Activated T-cell treated with anti-CD3 and anti-CD28 coated beads, Interleukin-2, amount 50 U/mL, for 24 hours (primary cell): ENCODE measurements at regions not wholly inside any gene's neighbourhood (a gene's known extent, or its start where the extent isn't known, plus 50 kb on each side); places are given as distances from the start of the nearest gene placed in this dataset.

Experiments
- DNase-seq: peaks from one replicate; pipeline ENCODE4 v3.0.0-alpha.2; 2020
- H3K27ac Mint-ChIP-seq: 2 replicates; pipeline ENCODE4 v1.8.0; 2020; ENCODE audit warnings: mild to moderate bottlenecking, mixed read lengths
- H3K27me3 Mint-ChIP-seq: 2 replicates; pipeline ENCODE4 v1.8.0; 2020; ENCODE audit warnings: mixed read lengths
- H3K36me3 Mint-ChIP-seq: 2 replicates; pipeline ENCODE4 v1.8.0; 2020; ENCODE audit warnings: low read depth, mixed read lengths
- H3K4me1 Mint-ChIP-seq: 2 replicates; pipeline ENCODE4 v1.8.0; 2020; ENCODE audit warnings: low read depth, mixed read lengths
- H3K4me3 Mint-ChIP-seq: 2 replicates; pipeline ENCODE4 v1.8.0; 2020; ENCODE audit warnings: mild to moderate bottlenecking, moderate library complexity, mixed read lengths
- H3K9me3 Mint-ChIP-seq: 2 replicates; pipeline ENCODE4 v1.8.0; 2020; ENCODE audit warnings: mixed read lengths

GRCh38 chr14:49946320-49947141 lies 53.6 kb downstream of the ARF6 start:
- DNase-seq: no peak

GRCh38 chr14:49947506-49947905 lies 54.6 kb downstream of the ARF6 start:
- Mint-ChIP-seq H3K27ac (peak overlapping the region; percentile 87), H3K4me3 (no peak overlapping the region), H3K27me3 (no peaks in the 10 kb centered on the region), H3K4me1 (peaks cover 68% of the 10 kb centered on the region), H3K9me3 (peaks cover 12% of the 10 kb centered on the region), H3K36me3 (no peaks in the 10 kb centered on the region)
- no peak for DNase-seq

More at GRCh38 chr14:49946320-49947141, 53.6 kb downstream of the ARF6 start:
- Mint-ChIP-seq H3K4me3 (peak overlapping the region; percentile 17), H3K36me3 (peaks cover 3% of the 10 kb centered on the region), H3K4me1 (peaks cover 68% of the 10 kb centered on the region), H3K9me3 (peaks cover 17% of the 10 kb centered on the region), H3K27me3 (no peaks in the 10 kb centered on the region), H3K27ac (peak overlapping the region; percentile 87)

- no peak for DNase-seq
- Mint-ChIP-seq H3K27me3 (no peaks in the 10 kb centered on the region), H3K4me1 (peaks cover 55% of the 10 kb centered on the region), H3K36me3 (no peaks in the 10 kb centered on the region), H3K27ac (peak overlapping the region; percentile 72), H3K4me3 (no peak overlapping the region), H3K9me3 (no peaks in the 10 kb centered on the region)
Observed at GRCh38 chr14:49950275-49951228, 57.7 kb downstream of the ARF6 start.

- peaks cover 48% of the 10 kb centered on the region for H3K4me1 Mint-ChIP-seq
- no peak for DNase-seq
- H3K27ac Mint-ChIP-seq: peak overlapping the region; percentile 72
- H3K27me3 Mint-ChIP-seq: no peaks in the 10 kb centered on the region
- no peaks in the 10 kb centered on the region for H3K9me3 Mint-ChIP-seq
- no peak overlapping the region for H3K4me3 Mint-ChIP-seq
- H3K36me3 Mint-ChIP-seq: no peaks in the 10 kb centered on the region
Observed at GRCh38 chr14:49951229-49951607, 58.3 kb downstream of the ARF6 start.

- Mint-ChIP-seq H3K27ac (no peak overlapping the region), H3K36me3 (no peaks in the 10 kb centered on the region), H3K4me3 (no peak overlapping the region), H3K4me1 (peaks cover 42% of the 10 kb centered on the region), H3K9me3 (no peaks in the 10 kb centered on the region), H3K27me3 (no peaks in the 10 kb centered on the region)
- DNase-seq: no peak
Observed at GRCh38 chr14:49951691-49952345, 58.9 kb downstream of the ARF6 start.

GRCh38 chr14:49953196-49953595 lies 60.3 kb downstream of the ARF6 start:
- Mint-ChIP-seq H3K4me3 (no peak overlapping the region), H3K27me3 (no peaks in the 10 kb centered on the region), H3K4me1 (peaks cover 28% of the 10 kb centered on the region), H3K36me3 (no peaks in the 10 kb centered on the region), H3K9me3 (no peaks in the 10 kb centered on the region), H3K27ac (no peak overlapping the region)
- no peak for DNase-seq

- Mint-ChIP-seq H3K27me3 (no peaks in the 10 kb centered on the region), H3K4me3 (no peak overlapping the region), H3K4me1 (peaks cover 22% of the 10 kb centered on the region), H3K27ac (no peak overlapping the region), H3K9me3 (no peaks in the 10 kb centered on the region), H3K36me3 (no peaks in the 10 kb centered on the region)
- no peak for DNase-seq
Observed at GRCh38 chr14:49954171-49954631, 61.3 kb downstream of the ARF6 start.

- no peaks in the 10 kb centered on the region for H3K9me3 Mint-ChIP-seq
- H3K4me1 Mint-ChIP-seq: peaks cover 27% of the 10 kb centered on the region
- no peaks in the 10 kb centered on the region for H3K36me3 Mint-ChIP-seq
- H3K4me3 Mint-ChIP-seq: no peak overlapping the region
- H3K27me3 Mint-ChIP-seq: no peaks in the 10 kb centered on the region
- H3K27ac Mint-ChIP-seq: no peak overlapping the region
- DNase-seq: no peak
Observed at GRCh38 chr14:49955024-49955423, 62.1 kb downstream of the ARF6 start.

- peaks cover 31% of the 10 kb centered on the region for H3K4me1 Mint-ChIP-seq
- H3K27ac Mint-ChIP-seq: no peak overlapping the region
- H3K4me3 Mint-ChIP-seq: no peak overlapping the region
Observed at GRCh38 chr14:49957089-49957852, 64.4 kb downstream of the ARF6 start.

GRCh38 chr14:49959822-49960408 lies 67.0 kb downstream of the ARF6 start:
- peaks cover 47% of the 10 kb centered on the region for H3K4me1 Mint-ChIP-seq
- H3K4me3 Mint-ChIP-seq: no peak overlapping the region
- H3K36me3 Mint-ChIP-seq: no peaks in the 10 kb centered on the region
- no peaks in the 10 kb centered on the region for H3K9me3 Mint-ChIP-seq
- peak overlapping the region; percentile 19 for H3K27ac Mint-ChIP-seq
- no peak for DNase-seq
- no peaks in the 10 kb centered on the region for H3K27me3 Mint-ChIP-seq

More at GRCh38 chr14:49957089-49957852, 64.4 kb downstream of the ARF6 start:
- Mint-ChIP-seq H3K27me3 (no peaks in the 10 kb centered on the region), H3K36me3 (no peaks in the 10 kb centered on the region), H3K9me3 (no peaks in the 10 kb centered on the region)
- DNase-seq: no peak

- H3K4me1 Mint-ChIP-seq: peaks cover 48% of the 10 kb centered on the region
- no peaks in the 10 kb centered on the region for H3K27me3 Mint-ChIP-seq
- no peaks in the 10 kb centered on the region for H3K36me3 Mint-ChIP-seq
- H3K4me3 Mint-ChIP-seq: no peak overlapping the region
- DNase-seq: no peak
- no peaks in the 10 kb centered on the region for H3K9me3 Mint-ChIP-seq
- no peak overlapping the region for H3K27ac Mint-ChIP-seq
Observed at GRCh38 chr14:49960453-49960852, 67.6 kb downstream of the ARF6 start.

- no peaks in the 10 kb centered on the region for H3K9me3 Mint-ChIP-seq
- H3K27ac Mint-ChIP-seq: peak overlapping the region; percentile 68
- no peak for DNase-seq
- peaks cover 48% of the 10 kb centered on the region for H3K4me1 Mint-ChIP-seq
- no peak overlapping the region for H3K4me3 Mint-ChIP-seq
- H3K27me3 Mint-ChIP-seq: no peaks in the 10 kb centered on the region
- no peaks in the 10 kb centered on the region for H3K36me3 Mint-ChIP-seq
Observed at GRCh38 chr14:49961270-49962222, 68.7 kb downstream of the ARF6 start.

- DNase-seq: peak; percentile 70
- H3K27ac Mint-ChIP-seq: peak overlapping the region; percentile 65
- H3K36me3 Mint-ChIP-seq: no peaks in the 10 kb centered on the region
- peaks cover 48% of the 10 kb centered on the region for H3K4me1 Mint-ChIP-seq
- no peaks in the 10 kb centered on the region for H3K9me3 Mint-ChIP-seq
- H3K27me3 Mint-ChIP-seq: no peaks in the 10 kb centered on the region
- H3K4me3 Mint-ChIP-seq: peak overlapping the region; percentile 0
Observed at GRCh38 chr14:49962621-49963020, 69.7 kb downstream of the ARF6 start.
